MCF 10A (cell line): ENCODE measurements at regions not wholly inside any gene's neighbourhood (a gene's known extent, or its start where the extent isn't known, plus 50 kb on each side); places are given as distances from the start of the nearest gene placed in this dataset.

Experiments
- BruUV-seq: library from RNA; stranded (reverse); fragments of 400-500 nt; replicated peaks from 2 replicates; lab custom pipeline; 2021; lab: Mats Ljungman, UMichigan
- CTCF ChIA-PET: fragments of 300-600 bp; sonication (Branson Sonifier 250); formaldehyde crosslinking; extraction: SDS; loops from one replicate; lab custom pipeline; 2021; ENCODE audit warnings: antibody characterized with exemption, inconsistent platforms; lab: Yijun Ruan, JAX
- POLR2A ChIA-PET: fragments of 300-600, 350-650 bp; sonication (Branson Sonifier 250); formaldehyde crosslinking; extraction: SDS; loops from one replicate; lab custom pipeline; 2020; ENCODE audit warnings: antibody characterized with exemption, inconsistent platforms; lab: Yijun Ruan, JAX
- DNase-seq: peaks from one replicate; pipeline ENCODE4 v3.0.0-alpha.2; 2018; ENCODE audit not compliant: unreplicated experiment
- H3K27ac Mint-ChIP-seq: one replicate; pipeline ENCODE4 v1.8.0; 2022; ENCODE audit warnings: mild to moderate bottlenecking, low read depth, mixed read lengths; ENCODE audit not compliant: unreplicated experiment
- H3K27me3 Mint-ChIP-seq: one replicate; pipeline ENCODE4 v1.8.0; 2022; ENCODE audit warnings: mixed read lengths; ENCODE audit not compliant: insufficient read depth, unreplicated experiment
- H3K36me3 Mint-ChIP-seq: one replicate; pipeline ENCODE4 v1.8.0; 2022; ENCODE audit warnings: mild to moderate bottlenecking, moderate library complexity, mixed read lengths; ENCODE audit not compliant: insufficient read depth, unreplicated experiment
- H3K4me1 Mint-ChIP-seq: one replicate; pipeline ENCODE4 v1.8.0; 2022; ENCODE audit warnings: mixed read lengths; ENCODE audit not compliant: insufficient read depth, unreplicated experiment
- H3K4me3 Mint-ChIP-seq: one replicate; pipeline ENCODE4 v1.8.0; 2022; ENCODE audit warnings: mild to moderate bottlenecking, moderate library complexity, mixed read lengths; ENCODE audit not compliant: unreplicated experiment
- H3K9me3 Mint-ChIP-seq: one replicate; pipeline ENCODE4 v1.8.0; 2022; ENCODE audit warnings: mixed read lengths; ENCODE audit not compliant: unreplicated experiment
- CTCF ChIP-seq: fragments of 200-600 bp; IDR thresholded peaks from one replicate; pipeline ENCODE4 v1.8.0; 2022; ENCODE audit warnings: antibody characterized with exemption, mild to moderate bottlenecking; ENCODE audit not compliant: unreplicated experiment
- intact Hi-C: fragments of 100-400 bp; cut with micrococcal nuclease; formaldehyde crosslinking; loops from 2 replicates; pipeline ENCODE4 v1.14.1; 2022

- H3K4me1 Mint-ChIP-seq, result no peaks in the 10 kb centered on the region
- no TSS peak for BruUV-seq
- POLR2A ChIA-PET, result no interaction called here
- intact Hi-C loops, result no loop called here
- H3K36me3 Mint-ChIP-seq, result no peaks in the 10 kb centered on the region
- no peak for DNase-seq
- peaks cover 10% of the 10 kb centered on the region for H3K9me3 Mint-ChIP-seq
- CTCF ChIA-PET, result interaction anchor here (0.7 kb wide), 1 partner anchor 8 kb away, joined by 3 read pairs; no protein-coding TSS in a partner anchor
- no peaks in the 10 kb centered on the region for H3K27me3 Mint-ChIP-seq
- no peak overlapping the region for H3K27ac Mint-ChIP-seq
- TF ChIP-seq CTCF, result no peak
- H3K4me3 Mint-ChIP-seq, result no peak overlapping the region
Measured at GRCh38 chr7:136618818-136619217, 249.6 kb upstream of the CHRM2 start.

GRCh38 chr7:136617176-136617575, 251.3 kb upstream of the CHRM2 start:
- TF ChIP-seq CTCF, result no peak
- intact Hi-C loops, result no loop called here
- ChIA-PET POLR2A (no interaction called here), CTCF (no interaction called here)
- BruUV-seq, result no TSS peak
- no peak overlapping the region for H3K27ac Mint-ChIP-seq
- peaks cover 15% of the 10 kb centered on the region for H3K9me3 Mint-ChIP-seq
- H3K36me3 Mint-ChIP-seq, result no peaks in the 10 kb centered on the region
- no peak overlapping the region for H3K4me3 Mint-ChIP-seq
- no peak for DNase-seq
- H3K27me3 Mint-ChIP-seq, result no peaks in the 10 kb centered on the region
- no peaks in the 10 kb centered on the region for H3K4me1 Mint-ChIP-seq

- Mint-ChIP-seq H3K27ac (no peak overlapping the region), H3K4me3 (no peak overlapping the region), H3K27me3 (no peaks in the 10 kb centered on the region), H3K36me3 (no peaks in the 10 kb centered on the region), H3K4me1 (no peaks in the 10 kb centered on the region), H3K9me3 (peaks cover 14% of the 10 kb centered on the region)
- ChIA-PET CTCF (no interaction called here), POLR2A (no interaction called here)
- BruUV-seq, result no TSS peak
- no peak for DNase-seq
- intact Hi-C loops, result no loop called here
- TF ChIP-seq CTCF, result no peak
Measured at GRCh38 chr7:136605532-136606329, 262.7 kb upstream of the CHRM2 start.

- Mint-ChIP-seq H3K27ac (no peak overlapping the region), H3K9me3 (peaks cover 14% of the 10 kb centered on the region), H3K27me3 (no peaks in the 10 kb centered on the region), H3K4me3 (no peak overlapping the region), H3K36me3 (no peaks in the 10 kb centered on the region), H3K4me1 (no peaks in the 10 kb centered on the region)
- ChIA-PET CTCF (no interaction called here), POLR2A (no interaction called here)
- BruUV-seq, result no TSS peak
- TF ChIP-seq CTCF, result no peak
- DNase-seq, result no peak
- intact Hi-C loops, result no loop called here
Measured at GRCh38 chr7:136601772-136602171, 266.7 kb upstream of the CHRM2 start.
